GM19023 (cell line): ENCODE measurements at regions not wholly inside any gene's neighbourhood (a gene's known extent, or its start where the extent isn't known, plus 50 kb on each side); places are given as distances from the start of the nearest gene placed in this dataset.

ENCODE experiments used
- ATAC-seq: cut with Tn5 transposase; IDR thresholded peaks from one replicate; pipeline ENCODE4 v1.9.1; 2021; ENCODE audit warnings: mild to moderate bottlenecking, moderate library complexity; ENCODE audit not compliant: unreplicated experiment

DNA sequence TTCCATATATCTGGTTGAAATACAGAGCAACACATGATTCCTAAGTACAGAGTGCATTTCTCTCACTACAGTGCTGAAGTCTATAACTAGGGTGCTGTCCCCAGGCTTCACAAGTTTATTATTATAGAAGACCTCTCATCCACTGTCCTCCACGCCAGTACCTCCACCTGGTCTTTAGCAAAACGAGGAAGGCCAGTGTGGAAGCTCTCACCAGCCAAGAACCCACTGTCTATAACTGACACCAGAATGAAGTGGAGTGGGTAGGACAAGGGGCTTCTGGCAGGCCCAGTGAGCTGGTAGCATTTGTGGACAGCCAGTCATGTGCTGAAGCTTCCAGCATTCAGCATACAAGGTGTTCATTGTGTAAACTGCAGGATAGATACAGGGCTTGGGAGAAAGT is 430.7 kb downstream of the GADD45G start:
- ATAC-seq: no peak

DNA sequence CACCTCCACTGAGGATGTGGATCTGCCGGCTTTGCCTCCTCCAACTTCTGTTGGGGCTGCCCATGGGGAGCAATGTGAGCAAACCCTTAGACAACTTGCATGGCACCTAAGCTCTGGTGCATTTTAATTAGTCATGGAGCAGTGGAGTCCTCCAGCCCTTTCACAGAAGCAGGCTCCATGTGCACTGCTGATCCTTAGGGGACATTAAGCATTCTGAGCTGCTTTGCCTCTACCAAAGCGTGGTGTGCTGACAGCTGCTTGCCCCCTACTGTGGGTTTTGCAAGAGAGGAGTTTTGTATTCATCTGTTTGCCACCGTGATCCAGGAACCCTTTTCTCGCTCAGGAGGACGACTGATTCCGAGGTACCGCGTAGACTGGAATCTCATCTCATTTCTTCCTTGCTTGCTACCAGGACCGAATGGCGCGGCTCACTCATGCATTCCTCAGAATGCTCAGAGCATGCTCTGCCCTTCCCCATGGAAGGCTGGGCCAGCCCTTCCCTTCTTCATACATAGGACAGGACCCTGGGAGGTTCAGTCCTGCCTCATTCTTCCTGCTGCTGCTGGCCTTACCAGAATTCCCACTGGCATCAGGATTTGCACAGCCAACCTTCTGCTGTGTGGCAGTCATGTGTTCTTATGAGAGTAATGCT is 432.5 kb downstream of the GADD45G start:
- ATAC-seq: no peak

DNA sequence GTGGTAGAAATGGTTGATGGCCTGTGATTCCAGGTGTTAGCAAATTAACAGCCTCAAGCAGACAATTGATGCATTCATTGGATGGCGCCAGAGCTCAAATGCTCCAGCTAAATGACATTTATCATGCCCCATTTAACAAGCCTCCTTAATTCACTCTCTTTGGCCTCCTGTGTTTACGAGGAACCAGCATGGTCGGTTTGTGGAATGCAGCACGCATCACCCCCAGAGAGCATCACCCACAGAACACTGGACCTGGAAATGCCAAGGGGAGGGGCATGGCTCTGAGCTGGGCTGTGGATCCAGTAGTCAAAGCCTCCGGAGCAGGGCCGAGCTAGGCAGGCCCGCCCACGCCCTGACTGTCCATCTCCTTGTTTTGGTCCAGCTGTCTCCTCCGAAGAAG is 434.0 kb downstream of the GADD45G start:
- ATAC-seq: no peak

DNA sequence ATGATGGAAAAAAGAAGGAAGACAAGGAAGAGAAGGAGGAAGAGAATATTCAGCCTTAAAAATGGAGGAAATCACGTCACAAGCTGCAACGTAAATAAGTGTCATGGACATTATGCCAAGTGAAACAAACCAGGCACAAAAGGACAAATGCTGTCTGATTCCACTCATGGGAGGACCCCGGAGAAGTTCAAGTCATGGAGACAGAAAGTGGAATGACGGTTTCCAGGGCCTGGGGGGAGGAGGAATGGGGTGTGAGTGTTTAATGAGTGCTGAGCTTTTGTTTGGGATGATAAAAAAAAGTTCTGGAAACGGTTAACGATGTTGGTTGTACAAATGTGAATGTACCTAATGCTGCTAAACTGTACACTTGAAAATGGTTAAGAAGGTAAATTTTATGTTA is 439.5 kb downstream of the GADD45G start:
- ATAC-seq: no peak

DNA sequence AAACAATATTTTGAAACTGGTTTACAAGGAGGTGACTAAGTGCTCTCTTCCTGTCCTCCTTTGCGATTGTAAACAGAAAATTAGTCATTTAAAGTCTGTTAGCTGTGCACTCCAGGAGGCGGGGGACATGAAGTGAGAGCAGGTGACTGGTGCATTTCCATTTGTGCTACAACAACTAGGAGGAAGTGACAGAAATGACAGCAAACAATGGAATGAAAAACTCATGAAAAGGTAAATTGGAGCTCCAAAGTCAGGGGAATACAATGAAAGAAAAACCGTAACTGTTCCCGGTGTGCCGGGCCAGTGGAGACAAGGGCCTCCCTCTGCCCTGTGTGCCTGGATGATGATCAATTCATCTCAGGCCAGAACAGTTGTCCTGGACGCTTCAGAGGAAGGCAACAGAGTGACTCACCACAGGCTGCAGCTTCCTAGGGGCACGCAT is 439.9 kb downstream of the GADD45G start:
- no peak for ATAC-seq

DNA sequence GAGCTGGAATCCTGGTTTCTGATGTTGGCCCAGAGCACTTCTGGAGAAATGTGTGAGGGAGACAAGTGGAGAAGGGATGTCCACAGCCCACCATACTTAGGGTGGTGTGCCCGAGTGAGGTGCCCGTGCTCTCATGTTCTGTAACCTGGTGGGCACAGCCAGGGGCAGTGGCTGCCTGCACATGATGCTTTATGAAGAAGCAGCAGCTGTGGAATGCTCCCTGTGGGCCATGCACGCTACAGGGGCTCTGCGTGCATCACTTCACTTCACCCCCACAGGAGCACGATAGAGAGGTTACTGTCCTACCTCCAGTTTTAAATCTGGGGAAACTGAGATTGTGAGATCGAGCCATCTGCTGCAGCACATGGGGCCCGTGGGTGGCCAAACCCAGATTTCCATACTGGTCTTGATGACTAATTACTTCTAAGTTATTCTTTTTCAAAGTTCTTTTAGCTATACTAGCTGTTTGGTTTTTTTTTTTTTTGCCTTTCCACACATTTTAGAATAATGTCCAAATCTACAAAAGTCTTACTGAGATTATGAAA is 441.6 kb downstream of the GADD45G start:
- no peak for ATAC-seq

DNA sequence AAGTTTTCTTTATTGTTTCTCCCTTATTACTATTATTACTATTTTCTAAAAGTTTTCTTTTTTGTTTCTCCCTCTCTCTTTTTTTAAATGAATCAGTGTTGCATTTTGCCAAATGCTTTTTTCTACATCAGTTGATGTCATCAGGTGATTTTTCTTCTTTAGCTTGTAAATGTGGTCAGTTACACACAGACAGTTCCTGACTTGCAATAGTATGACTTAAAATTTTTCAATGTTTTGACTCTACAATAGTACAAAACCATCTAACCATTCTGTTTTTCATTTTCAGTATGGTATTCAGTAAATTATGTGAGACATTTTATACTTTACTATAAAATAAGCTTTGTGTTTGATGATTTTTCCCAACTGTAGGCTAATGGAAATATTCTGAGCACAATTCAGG is 443.0 kb downstream of the GADD45G start:
- ATAC-seq: no peak

DNA sequence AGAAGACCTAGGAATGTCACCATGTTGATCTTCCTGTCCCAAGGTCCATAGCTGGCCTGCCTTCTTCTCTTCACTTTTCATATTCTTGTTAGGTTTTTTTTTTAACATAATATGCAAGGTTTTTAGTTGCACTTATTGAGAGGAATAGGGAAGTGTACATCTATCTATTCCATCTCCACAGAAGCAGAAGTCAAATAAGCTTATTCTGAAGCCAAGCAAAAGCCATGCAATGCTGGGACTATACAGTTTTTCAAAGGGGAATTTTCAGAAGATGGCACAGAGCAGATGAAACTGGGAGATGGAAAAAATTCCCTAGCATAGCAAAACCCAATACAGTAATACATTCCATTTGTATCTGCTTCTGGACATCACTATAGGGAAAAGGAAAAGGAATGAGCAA is 447.6 kb downstream of the GADD45G start:
- no peak for ATAC-seq

DNA sequence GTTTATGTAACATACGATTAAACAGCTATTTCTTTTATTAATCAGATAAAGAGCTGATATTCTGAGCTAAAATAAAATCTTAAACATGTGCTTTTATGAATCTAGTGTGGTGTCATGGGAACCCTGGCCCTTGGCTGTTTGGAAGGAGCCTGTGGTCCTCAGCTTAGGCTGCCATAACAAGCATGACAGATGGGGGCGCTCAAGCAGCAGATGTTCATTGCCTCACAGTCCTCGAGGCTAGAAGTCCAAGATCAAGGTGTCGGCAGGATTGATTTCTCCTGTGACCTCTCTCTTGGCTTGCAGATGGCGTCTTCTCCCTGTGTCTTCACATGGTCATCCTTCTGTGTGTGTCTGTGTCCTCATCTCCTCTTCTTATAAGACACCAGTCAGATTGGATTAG is 448.2 kb downstream of the GADD45G start:
- ATAC-seq: no peak

DNA sequence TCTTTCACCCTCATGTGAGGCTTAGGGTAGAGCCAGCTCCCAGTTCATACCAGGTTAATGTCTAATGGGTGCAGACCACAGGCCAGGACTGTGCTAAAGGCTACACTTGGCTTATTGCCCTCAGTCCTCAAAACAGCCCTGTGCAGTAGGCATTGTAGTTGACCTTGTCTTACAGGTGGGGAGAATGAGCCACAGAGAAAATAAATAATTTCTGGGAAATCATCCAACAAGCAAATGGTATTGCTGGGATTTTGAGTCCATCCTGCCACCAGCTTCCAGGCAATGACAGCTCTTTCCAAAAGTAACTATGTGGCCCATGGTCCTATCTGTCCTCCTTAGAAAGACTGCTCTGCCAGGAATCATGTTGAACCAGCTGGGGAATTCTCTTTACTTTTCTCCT is 450.0 kb downstream of the GADD45G start:
- no peak for ATAC-seq

DNA sequence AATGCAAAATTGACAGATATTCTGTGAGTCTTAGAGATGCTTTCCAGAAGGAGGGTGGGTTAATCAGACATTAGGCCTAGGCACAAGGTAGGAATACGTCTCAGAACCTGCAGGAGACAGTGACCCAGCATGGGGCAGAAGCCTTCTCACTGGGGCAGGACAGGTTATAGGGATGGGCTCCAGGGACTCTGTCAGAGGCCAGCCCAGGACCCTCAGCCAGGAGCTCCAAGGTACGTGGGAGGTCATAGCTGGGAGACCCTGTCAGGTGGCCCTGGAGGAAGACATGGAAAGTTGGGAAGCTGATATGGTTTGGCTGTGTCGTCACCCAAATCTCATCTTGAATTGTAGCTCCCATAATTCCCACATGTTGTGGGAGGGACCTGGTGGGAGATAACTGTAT is 450.4 kb downstream of the GADD45G start:
- ATAC-seq: no peak

DNA sequence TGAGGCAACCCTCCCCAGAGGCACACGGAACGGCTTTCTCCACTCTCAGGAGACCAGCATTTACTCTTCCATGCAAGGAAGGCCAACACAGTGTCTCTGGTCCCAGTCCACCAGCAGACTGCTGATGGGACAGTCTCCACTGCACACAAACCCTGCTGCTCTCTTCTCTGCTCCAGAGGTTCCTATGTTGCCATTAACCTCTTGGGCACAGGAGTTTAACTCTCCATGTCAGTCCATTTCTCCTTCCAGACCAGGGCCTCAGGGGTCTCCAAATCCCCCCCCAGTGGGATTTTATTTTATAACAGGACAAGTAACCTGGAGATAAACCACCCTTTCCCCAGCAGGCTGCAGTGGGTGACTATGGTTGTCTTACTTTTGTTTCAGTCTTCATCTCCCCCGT is 452.5 kb downstream of the GADD45G start:
- no peak for ATAC-seq

DNA sequence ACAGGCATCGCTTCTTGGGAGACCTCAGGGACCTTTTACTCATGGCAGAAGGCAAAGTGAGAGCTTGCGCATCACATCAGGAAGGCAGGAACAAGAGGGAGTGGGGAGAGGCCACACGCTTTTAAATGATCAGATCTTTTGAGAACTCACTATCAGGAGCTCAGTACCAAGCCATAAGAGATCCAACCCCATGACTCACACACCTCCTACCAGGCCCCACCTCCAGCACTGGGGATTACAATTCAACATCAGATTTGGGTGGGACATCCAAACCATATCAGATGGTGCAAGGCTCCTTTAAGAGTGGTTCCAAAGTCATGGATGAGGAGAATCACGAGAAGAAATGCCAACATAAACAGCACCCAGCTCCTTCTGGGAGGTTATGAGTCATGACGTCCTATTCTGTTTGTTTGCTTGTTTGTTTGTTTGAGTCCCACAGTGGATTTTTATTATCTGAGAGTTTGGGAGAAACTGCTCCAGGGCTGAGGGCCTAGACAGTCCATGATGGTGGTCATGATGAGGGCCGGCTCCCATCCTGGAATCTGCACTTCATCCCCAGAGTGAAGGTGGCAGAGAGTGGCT is 453.5 kb downstream of the GADD45G start:
- no peak for ATAC-seq

DNA sequence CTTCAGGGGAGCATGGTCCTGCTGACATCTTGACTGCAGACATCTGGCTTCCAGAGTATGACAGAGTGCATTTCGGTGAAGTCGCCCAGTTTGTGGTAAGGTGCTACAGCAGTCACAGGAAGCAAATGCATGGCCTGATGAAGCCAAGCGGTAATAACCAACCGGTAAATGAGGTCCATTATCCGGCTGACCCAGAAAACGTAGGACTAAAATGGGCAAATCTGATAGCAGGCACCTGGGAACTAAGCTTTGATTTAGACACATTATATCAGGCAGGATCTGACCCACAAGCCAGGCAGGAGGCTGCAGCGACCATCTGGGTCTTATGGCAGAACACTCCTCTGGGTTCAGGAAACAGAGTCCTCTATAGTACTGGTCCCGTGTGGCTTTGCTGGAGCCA is 454.6 kb downstream of the GADD45G start:
- no peak for ATAC-seq

DNA sequence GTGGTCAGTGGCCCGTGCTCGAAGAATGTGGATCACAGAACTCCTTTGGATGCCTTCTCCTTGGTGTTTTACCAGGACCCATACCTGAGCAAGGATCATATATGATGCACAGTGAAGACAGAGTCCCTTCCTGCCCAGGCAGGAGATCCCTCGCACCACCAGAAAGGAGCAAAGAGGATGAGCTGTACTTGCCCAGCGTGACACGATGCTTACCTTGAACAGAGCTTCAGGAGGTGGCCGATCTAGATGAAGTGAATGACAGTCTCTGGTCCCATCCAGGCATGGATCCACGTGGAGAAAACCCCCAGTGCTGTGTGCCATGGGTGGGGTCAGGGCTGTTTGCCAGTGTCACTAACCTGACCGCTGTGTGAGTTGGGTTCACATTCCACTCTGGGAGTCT is 455.4 kb downstream of the GADD45G start:
- no peak for ATAC-seq

DNA sequence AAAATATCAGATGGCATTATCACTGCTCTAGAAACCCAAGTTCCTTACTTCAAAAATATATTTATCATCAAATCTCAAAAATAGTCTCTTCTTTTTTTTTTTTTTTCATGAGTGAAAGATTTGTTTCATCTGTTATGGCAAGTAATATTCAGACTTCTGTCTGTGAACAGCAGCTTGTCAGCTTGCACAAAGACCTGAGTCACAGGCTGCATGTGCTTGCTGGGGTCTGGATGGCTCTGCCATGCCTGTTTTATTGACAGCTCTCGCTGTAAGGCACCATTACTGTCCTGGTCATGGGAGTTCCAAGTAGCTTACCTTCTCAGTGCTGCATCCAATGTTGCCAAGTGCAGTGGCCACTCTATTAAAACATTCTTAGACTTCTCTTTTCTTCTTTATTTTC is 456.4 kb downstream of the GADD45G start:
- ATAC-seq: no peak

DNA sequence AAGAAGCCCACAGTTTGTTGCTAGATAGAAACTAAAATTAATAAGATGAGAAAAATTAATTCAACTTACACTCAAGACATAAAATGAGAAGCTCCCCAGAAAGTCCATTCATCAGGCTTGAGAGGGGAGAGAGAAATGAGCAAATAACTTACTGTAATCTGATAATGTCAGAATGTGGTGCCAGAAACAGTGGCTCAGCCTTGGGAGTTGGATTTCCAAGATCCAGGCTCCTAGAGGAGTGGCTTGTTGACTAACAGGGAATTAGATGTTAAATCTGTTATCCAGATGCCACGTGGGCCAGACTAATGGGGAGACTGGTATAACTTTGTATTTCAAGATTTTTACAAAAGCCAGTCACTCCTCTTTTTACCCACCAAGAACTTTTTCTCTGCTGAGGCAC is 458.2 kb downstream of the GADD45G start:
- no peak for ATAC-seq

DNA sequence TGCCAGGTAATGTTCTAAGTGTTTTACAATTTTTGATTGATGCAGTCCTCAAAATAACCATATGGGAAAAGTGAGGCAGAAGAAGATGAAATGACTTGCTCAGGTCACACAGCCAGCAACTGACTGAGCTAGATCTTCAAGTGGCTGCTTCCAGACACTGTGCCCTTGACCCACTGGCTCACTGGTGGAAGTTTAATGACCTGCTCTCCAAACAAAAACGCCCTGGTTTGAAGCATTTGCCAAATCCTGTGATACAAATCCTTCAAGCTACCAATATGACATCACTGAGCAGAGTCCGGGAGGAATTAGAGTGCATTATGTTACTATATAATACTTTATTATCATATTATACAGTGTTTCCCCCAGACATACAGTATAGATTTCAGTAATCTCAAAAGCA is 459.4 kb downstream of the GADD45G start:
- no peak for ATAC-seq

DNA sequence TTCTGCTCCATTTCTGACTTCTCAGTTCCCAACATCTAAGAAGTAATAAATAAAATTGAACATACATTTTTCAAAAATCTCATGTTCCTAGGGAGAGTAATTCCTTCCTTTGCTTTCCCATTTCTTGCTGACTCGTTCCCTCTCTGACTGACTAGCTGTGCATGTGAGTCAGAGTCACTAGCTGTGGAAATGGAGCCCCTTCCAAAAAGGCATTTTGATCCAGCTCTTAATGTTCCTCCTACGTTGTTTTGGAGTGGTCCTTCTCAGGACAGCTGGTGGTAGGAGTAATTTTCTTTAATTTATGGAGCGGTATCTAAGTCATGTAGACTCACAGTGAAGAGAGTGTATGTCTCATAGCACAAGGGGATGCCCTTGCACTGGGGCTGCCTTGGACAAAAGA is 460.2 kb downstream of the GADD45G start:
- no peak for ATAC-seq

DNA sequence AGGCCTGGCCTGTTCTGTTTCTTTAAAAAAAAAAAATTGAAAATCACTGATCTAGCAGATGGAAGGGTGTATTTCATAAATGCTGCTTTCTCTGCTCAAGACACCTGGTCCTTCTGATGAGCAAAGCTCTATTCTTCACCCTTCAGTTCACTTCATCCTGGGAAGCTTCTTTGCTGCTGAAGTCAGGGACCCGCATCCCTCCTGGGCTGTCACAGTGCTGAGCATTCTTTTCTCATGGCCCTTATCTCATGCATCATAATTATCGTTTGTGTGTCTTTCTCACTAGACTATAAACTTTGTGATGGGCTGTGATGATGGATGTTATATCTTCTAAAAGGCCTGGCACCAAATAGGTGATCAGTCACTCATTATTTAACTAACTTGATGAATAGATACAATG is 461.0 kb downstream of the GADD45G start:
- no peak for ATAC-seq

DNA sequence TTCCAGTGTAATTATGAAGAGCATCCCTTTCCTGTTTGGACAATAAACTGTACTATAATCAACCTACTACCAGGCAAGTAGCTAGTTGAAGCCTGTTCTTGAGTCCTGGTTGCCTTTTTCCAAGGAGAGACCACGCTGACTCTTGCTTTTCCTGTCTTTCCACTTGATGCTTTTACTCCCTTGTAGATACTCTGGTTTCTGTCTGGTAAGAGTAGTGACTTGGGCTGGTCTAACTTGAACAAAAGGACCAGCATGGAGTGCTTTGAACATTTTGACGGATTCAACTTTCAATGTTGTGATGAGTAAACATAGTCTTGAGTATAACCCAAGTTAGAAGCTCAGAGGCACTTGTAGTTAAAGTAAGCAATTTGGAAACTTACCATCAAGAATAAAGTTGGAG is 464.3 kb downstream of the GADD45G start:
- ATAC-seq: no peak

DNA sequence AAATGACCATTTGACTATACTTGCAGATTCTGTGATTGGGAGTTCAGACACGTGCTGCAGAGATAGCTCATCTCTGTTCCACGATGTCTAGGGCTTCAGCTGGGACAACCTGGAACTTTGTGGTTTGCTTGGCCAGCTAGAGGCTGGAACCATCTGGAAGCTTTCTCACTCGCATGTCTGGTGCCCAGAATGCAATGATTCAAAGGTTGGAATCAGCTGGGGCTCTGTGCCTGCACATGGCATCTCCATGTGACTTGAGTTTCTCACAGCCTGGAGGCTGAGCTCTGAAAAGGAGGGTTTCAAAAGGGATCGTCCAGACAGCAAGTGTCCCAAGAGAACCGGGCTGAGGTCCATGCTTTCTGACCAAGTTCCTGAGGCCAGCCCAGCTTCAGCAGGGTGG is 465.2 kb downstream of the GADD45G start:
- ATAC-seq: no peak

DNA sequence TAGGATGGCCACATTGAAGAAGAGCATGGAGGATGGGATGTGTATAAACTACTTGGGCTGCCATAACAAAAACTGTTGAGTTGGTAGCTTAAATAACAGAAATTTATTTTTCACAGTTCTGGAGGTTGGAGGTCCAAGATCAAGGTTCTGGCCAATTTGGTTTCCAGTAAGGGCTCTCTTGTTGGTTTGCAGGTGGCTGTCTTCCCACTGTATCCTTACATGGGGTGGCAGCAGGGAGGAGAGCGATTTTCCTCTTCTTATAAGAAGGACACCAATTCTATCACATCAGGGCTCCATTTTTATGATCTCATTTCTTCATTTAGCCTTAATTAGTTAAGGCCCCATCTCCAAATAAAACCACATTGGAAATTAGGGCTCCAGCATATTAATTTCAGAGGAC is 465.7 kb downstream of the GADD45G start:
- no peak for ATAC-seq
